ENCODE measurements at regions not wholly inside any gene's neighbourhood (a gene's known extent, or its start where the extent isn't known, plus 50 kb on each side); places are given as distances from the start of the nearest gene placed in this dataset.

GRCh38 chr12:17695495-17695894, 394.5 kb downstream of the RERGL start:
- Histone ChIP-seq H3K4me3 (ENCODE audit: low read depth in 1 of 2, low read length in 2 of 2) (no peak overlapping the region), H3K27me3 (ENCODE audit: low read depth, low read length) (no peaks in the 10 kb centered on the region), H3K9me3 (ENCODE audit: control insufficient read depth in 1 of 2, low read length in 2 of 2) (peaks cover 0 to under 1% of the 10 kb centered on the region in 2 donors), H3K4me1 (ENCODE audit: control insufficient read depth in 1 of 2, insufficient read depth in 2 of 2, low read length in 2 of 2) (no peaks in the 10 kb centered on the region), H3K27ac (ENCODE audit: low read length) (no peak overlapping the region), H3K36me3 (ENCODE audit: control insufficient read depth in 1 of 2, insufficient read depth in 2 of 2, low read length in 2 of 2) (no peaks in the 10 kb centered on the region)

- no peak overlapping the region for H3K27ac ChIP-seq (ENCODE audit: low read length)
Observed at GRCh38 chr12:17691369-17691768, 398.6 kb downstream of the RERGL start.

GRCh38 chr12:17680220-17680619, 409.8 kb downstream of the RERGL start:
- H3K4me3 ChIP-seq (ENCODE audit: low read depth in 1 of 2, low read length in 2 of 2): no peak overlapping the region
- H3K9me3 ChIP-seq (ENCODE audit: control insufficient read depth in 1 of 2, low read length in 2 of 2): peaks cover 0 to 4% of the 10 kb centered on the region in 2 donors

More at GRCh38 chr12:17691369-17691768, 398.6 kb downstream of the RERGL start:
- no peaks in the 10 kb centered on the region for H3K4me1 ChIP-seq (ENCODE audit: control insufficient read depth in 1 of 2, insufficient read depth in 2 of 2, low read length in 2 of 2)
- H3K4me3 ChIP-seq (ENCODE audit: low read depth in 1 of 2, low read length in 2 of 2): no peak overlapping the region
- H3K36me3 ChIP-seq (ENCODE audit: control insufficient read depth in 1 of 2, insufficient read depth in 2 of 2, low read length in 2 of 2): no peaks in the 10 kb centered on the region
- H3K27me3 ChIP-seq (ENCODE audit: low read depth, low read length): no peaks in the 10 kb centered on the region
- no peaks in the 10 kb centered on the region for H3K9me3 ChIP-seq (ENCODE audit: control insufficient read depth in 1 of 2, low read length in 2 of 2)

GRCh38 chr12:17666641-17667324, 423.2 kb downstream of the RERGL start:
- Histone ChIP-seq H3K4me3 (ENCODE audit: low read depth in 1 of 2, low read length in 2 of 2) (no peak overlapping the region), H3K36me3 (ENCODE audit: control insufficient read depth in 1 of 2, insufficient read depth in 2 of 2, low read length in 2 of 2) (no peaks in the 10 kb centered on the region), H3K27ac (ENCODE audit: low read length) (no peak overlapping the region), H3K4me1 (ENCODE audit: control insufficient read depth in 1 of 2, insufficient read depth in 2 of 2, low read length in 2 of 2) (no peaks in the 10 kb centered on the region), H3K27me3 (ENCODE audit: low read depth, low read length) (no peaks in the 10 kb centered on the region), H3K9me3 (ENCODE audit: control insufficient read depth in 1 of 2, low read length in 2 of 2) (no peaks in the 10 kb centered on the region)

More at GRCh38 chr12:17680220-17680619, 409.8 kb downstream of the RERGL start:
- H3K27ac ChIP-seq (ENCODE audit: low read length): no peak overlapping the region
- no peaks in the 10 kb centered on the region for H3K4me1 ChIP-seq (ENCODE audit: control insufficient read depth in 1 of 2, insufficient read depth in 2 of 2, low read length in 2 of 2)
- H3K27me3 ChIP-seq (ENCODE audit: low read depth, low read length): no peaks in the 10 kb centered on the region
- no peaks in the 10 kb centered on the region for H3K36me3 ChIP-seq (ENCODE audit: control insufficient read depth in 1 of 2, insufficient read depth in 2 of 2, low read length in 2 of 2)

GRCh38 chr12:17665839-17666238, 424.2 kb downstream of the RERGL start:
- no peak overlapping the region for H3K27ac ChIP-seq (ENCODE audit: low read length)
- H3K27me3 ChIP-seq (ENCODE audit: low read depth, low read length): no peaks in the 10 kb centered on the region
- no peak overlapping the region for H3K4me3 ChIP-seq (ENCODE audit: low read depth in 1 of 2, low read length in 2 of 2)
- no peaks in the 10 kb centered on the region for H3K9me3 ChIP-seq (ENCODE audit: control insufficient read depth in 1 of 2, low read length in 2 of 2)
- no peaks in the 10 kb centered on the region for H3K36me3 ChIP-seq (ENCODE audit: control insufficient read depth in 1 of 2, insufficient read depth in 2 of 2, low read length in 2 of 2)
- H3K4me1 ChIP-seq (ENCODE audit: control insufficient read depth in 1 of 2, insufficient read depth in 2 of 2, low read length in 2 of 2): no peaks in the 10 kb centered on the region

GRCh38 chr12:17661250-17661649, 428.7 kb downstream of the RERGL start:
- H3K27me3 ChIP-seq (ENCODE audit: low read depth, low read length): no peaks in the 10 kb centered on the region
- no peaks in the 10 kb centered on the region for H3K36me3 ChIP-seq (ENCODE audit: control insufficient read depth in 1 of 2, insufficient read depth in 2 of 2, low read length in 2 of 2)
- H3K27ac ChIP-seq (ENCODE audit: low read length): no peak overlapping the region

GRCh38 chr12:17652436-17652835, 437.6 kb downstream of the RERGL start:
- Histone ChIP-seq H3K4me1 (ENCODE audit: control insufficient read depth in 1 of 2, insufficient read depth in 2 of 2, low read length in 2 of 2) (no peaks in the 10 kb centered on the region), H3K9me3 (ENCODE audit: control insufficient read depth in 1 of 2, low read length in 2 of 2) (peaks cover 0 to 2% of the 10 kb centered on the region in 2 donors)

More at GRCh38 chr12:17661250-17661649, 428.7 kb downstream of the RERGL start:
- H3K4me1 ChIP-seq (ENCODE audit: control insufficient read depth in 1 of 2, insufficient read depth in 2 of 2, low read length in 2 of 2): no peaks in the 10 kb centered on the region
- peaks cover 0 to 2% of the 10 kb centered on the region in 2 donors for H3K9me3 ChIP-seq (ENCODE audit: control insufficient read depth in 1 of 2, low read length in 2 of 2)
- H3K4me3 ChIP-seq (ENCODE audit: low read depth in 1 of 2, low read length in 2 of 2): no peak overlapping the region

GRCh38 chr12:17642340-17642650, 447.7 kb downstream of the RERGL start:
- Histone ChIP-seq H3K4me1 (ENCODE audit: control insufficient read depth in 1 of 2, insufficient read depth in 2 of 2, low read length in 2 of 2) (no peaks in the 10 kb centered on the region), H3K4me3 (ENCODE audit: low read depth in 1 of 2, low read length in 2 of 2) (no peak overlapping the region), H3K9me3 (ENCODE audit: control insufficient read depth in 1 of 2, low read length in 2 of 2) (no peaks in the 10 kb centered on the region), H3K27ac (ENCODE audit: low read length) (no peak overlapping the region), H3K36me3 (ENCODE audit: control insufficient read depth in 1 of 2, insufficient read depth in 2 of 2, low read length in 2 of 2) (no peaks in the 10 kb centered on the region), H3K27me3 (ENCODE audit: low read depth, low read length) (no peaks in the 10 kb centered on the region)

More at GRCh38 chr12:17652436-17652835, 437.6 kb downstream of the RERGL start:
- no peaks in the 10 kb centered on the region for H3K27me3 ChIP-seq (ENCODE audit: low read depth, low read length)
- H3K4me3 ChIP-seq (ENCODE audit: low read depth in 1 of 2, low read length in 2 of 2): no peak overlapping the region
- H3K27ac ChIP-seq (ENCODE audit: low read length): no peak overlapping the region
- no peaks in the 10 kb centered on the region for H3K36me3 ChIP-seq (ENCODE audit: control insufficient read depth in 1 of 2, insufficient read depth in 2 of 2, low read length in 2 of 2)

GRCh38 chr12:17640615-17641014, 449.4 kb downstream of the RERGL start:
- Histone ChIP-seq H3K27me3 (ENCODE audit: low read depth, low read length) (no peaks in the 10 kb centered on the region), H3K27ac (ENCODE audit: low read length) (no peak overlapping the region), H3K9me3 (ENCODE audit: control insufficient read depth in 1 of 2, low read length in 2 of 2) (no peaks in the 10 kb centered on the region), H3K36me3 (ENCODE audit: control insufficient read depth in 1 of 2, insufficient read depth in 2 of 2, low read length in 2 of 2) (no peaks in the 10 kb centered on the region), H3K4me1 (ENCODE audit: control insufficient read depth in 1 of 2, insufficient read depth in 2 of 2, low read length in 2 of 2) (no peaks in the 10 kb centered on the region), H3K4me3 (ENCODE audit: low read depth in 1 of 2, low read length in 2 of 2) (no peak overlapping the region)

- H3K4me1 ChIP-seq (ENCODE audit: control insufficient read depth in 1 of 2, insufficient read depth in 2 of 2, low read length in 2 of 2): no peaks in the 10 kb centered on the region
Observed at GRCh38 chr12:17618831-17619230, 471.2 kb downstream of the RERGL start.

GRCh38 chr12:17609701-17610100, 480.3 kb downstream of the RERGL start:
- no peak overlapping the region for H3K27ac ChIP-seq (ENCODE audit: low read length)
- no peaks in the 10 kb centered on the region for H3K36me3 ChIP-seq (ENCODE audit: control insufficient read depth in 1 of 2, insufficient read depth in 2 of 2, low read length in 2 of 2)
- H3K9me3 ChIP-seq (ENCODE audit: control insufficient read depth in 1 of 2, low read length in 2 of 2): no peaks in the 10 kb centered on the region
- no peak overlapping the region for H3K4me3 ChIP-seq (ENCODE audit: low read depth in 1 of 2, low read length in 2 of 2)
- no peaks in the 10 kb centered on the region for H3K4me1 ChIP-seq (ENCODE audit: control insufficient read depth in 1 of 2, insufficient read depth in 2 of 2, low read length in 2 of 2)
- no peaks in the 10 kb centered on the region for H3K27me3 ChIP-seq (ENCODE audit: low read depth, low read length)

More at GRCh38 chr12:17618831-17619230, 471.2 kb downstream of the RERGL start:
- H3K27ac ChIP-seq (ENCODE audit: low read length): no peak overlapping the region
- H3K36me3 ChIP-seq (ENCODE audit: control insufficient read depth in 1 of 2, insufficient read depth in 2 of 2, low read length in 2 of 2): no peaks in the 10 kb centered on the region
- no peak overlapping the region for H3K4me3 ChIP-seq (ENCODE audit: low read depth in 1 of 2, low read length in 2 of 2)
- no peaks in the 10 kb centered on the region for H3K9me3 ChIP-seq (ENCODE audit: control insufficient read depth in 1 of 2, low read length in 2 of 2)
- no peaks in the 10 kb centered on the region for H3K27me3 ChIP-seq (ENCODE audit: low read depth, low read length)

GRCh38 chr12:17609153-17609552, 480.8 kb downstream of the RERGL start:
- H3K4me1 ChIP-seq (ENCODE audit: control insufficient read depth in 1 of 2, insufficient read depth in 2 of 2, low read length in 2 of 2): no peaks in the 10 kb centered on the region
- no peaks in the 10 kb centered on the region for H3K36me3 ChIP-seq (ENCODE audit: control insufficient read depth in 1 of 2, insufficient read depth in 2 of 2, low read length in 2 of 2)
- no peak overlapping the region for H3K27ac ChIP-seq (ENCODE audit: low read length)
- no peak overlapping the region for H3K4me3 ChIP-seq (ENCODE audit: low read depth in 1 of 2, low read length in 2 of 2)
- no peaks in the 10 kb centered on the region for H3K9me3 ChIP-seq (ENCODE audit: control insufficient read depth in 1 of 2, low read length in 2 of 2)
- no peaks in the 10 kb centered on the region for H3K27me3 ChIP-seq (ENCODE audit: low read depth, low read length)
